Upper lobe of right lung (tissue), 1 donor: ENCODE measurements at regions not wholly inside any gene's neighbourhood (a gene's known extent, or its start where the extent isn't known, plus 50 kb on each side); places are given as distances from the start of the nearest gene placed in this dataset.

Source experiments
- ATAC-seq: fragments of 200-7000 bp; cut with Tn5 transposase; one replicate; pipeline ENCODE4 v1.9.1; 2020; ENCODE audit warnings: mild to moderate bottlenecking, moderate library complexity
- DNase-seq: peaks from one replicate; pipeline ENCODE4 v3.0.0-alpha.2; 2020
- H3K27ac ChIP-seq: fragments of 200-600 bp; one replicate; pipeline ENCODE4 v1.8.0; 2022
- H3K27me3 ChIP-seq: fragments of 200-600 bp; one replicate; pipeline ENCODE4 v1.8.0; 2022; ENCODE audit warnings: mild to moderate bottlenecking
- H3K36me3 ChIP-seq: fragments of 200-600 bp; one replicate; pipeline ENCODE4 v1.8.0; 2022
- H3K4me1 ChIP-seq: fragments of 200-600 bp; one replicate; pipeline ENCODE4 v1.8.0; 2022
- H3K4me3 ChIP-seq: fragments of 200-600 bp; one replicate; pipeline ENCODE4 v1.8.0; 2022; ENCODE audit warnings: mild to moderate bottlenecking
- H3K9me3 ChIP-seq: fragments of 200-600 bp; one replicate; pipeline ENCODE4 v1.8.0; 2022
- CTCF ChIP-seq: fragments of 200-600 bp; IDR thresholded peaks from one replicate; pipeline ENCODE4 v1.8.0; 2022; ENCODE audit warnings: antibody characterized with exemption
- intact Hi-C: fragments of 100-400 bp; cut with DNase I; formaldehyde crosslinking; loops from one replicate; pipeline ENCODE4 v1.11.0; 2022
- donor health status: DM: no; HTN: yes; CAD: no; lungs with severe emphysema.

- intact Hi-C loops = no loop called here
- H3K9me3 ChIP-seq = no peaks in the 10 kb centered on the region
- no peak for TF ChIP-seq CTCF
- H3K27ac ChIP-seq = no peak overlapping the region
- no peaks in the 10 kb centered on the region for H3K36me3 ChIP-seq
- no peaks in the 10 kb centered on the region for H3K4me1 ChIP-seq
- DNase-seq = no peak
- no peaks in the 10 kb centered on the region for H3K27me3 ChIP-seq
- no peak overlapping the region for H3K4me3 ChIP-seq
- no peak for ATAC-seq
Observed at GRCh38 chr3:189080745-189081144, 91.0 kb upstream of the TPRG1 start.

GRCh38 chr3:189082666-189083427 is 88.9 kb upstream of the TPRG1 start:
- DNase-seq (no peak), ATAC-seq (no peak)
- Histone ChIP-seq H3K27me3 (no peaks in the 10 kb centered on the region), H3K36me3 (no peaks in the 10 kb centered on the region), H3K4me1 (no peaks in the 10 kb centered on the region), H3K9me3 (no peaks in the 10 kb centered on the region), H3K4me3 (no peak overlapping the region), H3K27ac (no peak overlapping the region)
- TF ChIP-seq CTCF = no peak
- intact Hi-C loops = no loop called here

GRCh38 chr3:189084620-189085019 is 87.2 kb upstream of the TPRG1 start:
- H3K36me3 ChIP-seq = no peaks in the 10 kb centered on the region
- no peak for TF ChIP-seq CTCF
- no peaks in the 10 kb centered on the region for H3K27me3 ChIP-seq
- H3K27ac ChIP-seq = no peak overlapping the region
- H3K4me1 ChIP-seq = no peaks in the 10 kb centered on the region
- H3K4me3 ChIP-seq = no peak overlapping the region
- no peak for ATAC-seq
- no peak for DNase-seq
- intact Hi-C loops = no loop called here
- H3K9me3 ChIP-seq = no peaks in the 10 kb centered on the region

GRCh38 chr3:189092547-189092946 is 79.2 kb upstream of the TPRG1 start:
- ATAC-seq (no peak), DNase-seq (no peak)
- H3K36me3 ChIP-seq = no peaks in the 10 kb centered on the region
- TF ChIP-seq CTCF = no peak
- H3K4me1 ChIP-seq = no peaks in the 10 kb centered on the region
- H3K27ac ChIP-seq = no peak overlapping the region
- no peaks in the 10 kb centered on the region for H3K9me3 ChIP-seq
- intact Hi-C loops = no loop called here
- no peak overlapping the region for H3K4me3 ChIP-seq
- no peaks in the 10 kb centered on the region for H3K27me3 ChIP-seq

GRCh38 chr3:189094539-189094938 is 77.2 kb upstream of the TPRG1 start:
- no peak for DNase-seq
- H3K36me3 ChIP-seq = no peaks in the 10 kb centered on the region
- no peak overlapping the region for H3K27ac ChIP-seq
- ATAC-seq = no peak
- no peaks in the 10 kb centered on the region for H3K4me1 ChIP-seq
- no peak overlapping the region for H3K4me3 ChIP-seq
- no peaks in the 10 kb centered on the region for H3K27me3 ChIP-seq
- H3K9me3 ChIP-seq = no peaks in the 10 kb centered on the region
- intact Hi-C loops = no loop called here
- TF ChIP-seq CTCF = no peak

GRCh38 chr3:189096092-189096491 is 75.7 kb upstream of the TPRG1 start:
- TF ChIP-seq CTCF = no peak
- ATAC-seq (no peak), DNase-seq (no peak)
- H3K36me3 ChIP-seq = no peaks in the 10 kb centered on the region
- H3K9me3 ChIP-seq = no peaks in the 10 kb centered on the region
- no peak overlapping the region for H3K27ac ChIP-seq
- H3K4me1 ChIP-seq = no peaks in the 10 kb centered on the region
- no peaks in the 10 kb centered on the region for H3K27me3 ChIP-seq
- H3K4me3 ChIP-seq = no peak overlapping the region
- intact Hi-C loops = no loop called here
